Activated effector memory CD4-positive, alpha-beta T cell treated with Interleukin-2 at 50 U/mL for 16 hours (primary cell): ENCODE measurements at regions not wholly inside any gene's neighbourhood (a gene's known extent, or its start where the extent isn't known, plus 50 kb on each side); places are given as distances from the start of the nearest gene placed in this dataset.
A peak's percentile ranks its signal among the peaks of the same experiment; 100 is the strongest.
"Not testable (repeated sequence)": the region's sequence is repeated elsewhere in the genome, so short reads cannot be mapped to it uniquely, and the experiment has no call there.

Experiments
- DNase-seq: peaks from one replicate; pipeline ENCODE4 v3.0.0-alpha.2; 2020

DNA sequence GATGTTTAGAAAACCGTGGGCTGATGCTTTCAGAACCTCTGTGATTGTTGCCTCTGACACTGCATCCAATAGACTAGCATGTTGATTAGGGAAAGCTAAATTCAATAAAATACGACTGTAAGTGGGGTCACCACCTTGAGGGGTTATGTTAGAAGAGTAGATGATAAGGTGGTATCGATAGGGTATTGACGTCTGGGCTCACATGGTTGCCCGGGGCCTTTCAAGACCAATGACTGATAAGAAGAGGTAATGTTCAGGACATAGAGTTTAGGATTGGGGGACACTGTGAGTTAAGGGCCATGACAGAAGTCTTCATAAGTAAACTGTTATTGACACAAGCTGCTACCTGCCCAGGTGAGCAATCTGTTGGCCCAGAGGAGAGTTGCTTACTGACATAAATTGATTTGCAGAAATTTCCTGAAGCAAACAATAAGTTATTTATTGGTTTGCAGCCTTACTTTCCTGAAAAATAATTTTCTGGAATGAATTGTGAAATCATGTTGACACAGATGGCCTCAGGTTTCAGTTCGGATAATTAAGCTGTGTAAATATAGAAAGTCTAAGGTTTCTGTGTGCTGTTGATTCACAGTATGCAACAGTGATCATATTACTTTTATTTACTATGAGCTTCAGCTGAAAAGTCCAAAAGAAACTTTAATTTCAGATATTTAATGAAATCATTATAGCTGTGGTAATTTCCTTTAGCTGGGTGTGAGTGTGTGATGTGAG is 289.9 kb upstream of the PRSS16 start:
- not testable (repeated sequence) for DNase-seq

DNA sequence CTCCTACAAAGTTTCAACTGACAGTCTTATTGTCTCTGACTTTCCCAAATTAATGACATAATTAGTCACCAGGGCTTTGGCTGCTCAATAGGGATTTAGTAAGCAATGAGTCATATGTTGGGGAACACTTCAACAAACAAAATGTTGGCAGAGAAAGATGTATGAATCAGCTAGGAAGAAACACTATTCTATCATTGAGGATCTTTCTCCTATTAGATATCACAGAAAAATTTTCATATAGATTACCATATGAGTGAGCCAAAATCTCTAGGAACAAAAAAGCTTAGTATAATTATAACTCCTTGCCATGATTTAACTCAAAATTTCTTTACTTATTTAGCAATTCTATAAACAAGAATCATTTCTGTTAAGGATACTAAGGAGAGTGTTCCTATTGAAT is 286.3 kb upstream of the PRSS16 start:
- DNase-seq, result not testable (repeated sequence)

DNA sequence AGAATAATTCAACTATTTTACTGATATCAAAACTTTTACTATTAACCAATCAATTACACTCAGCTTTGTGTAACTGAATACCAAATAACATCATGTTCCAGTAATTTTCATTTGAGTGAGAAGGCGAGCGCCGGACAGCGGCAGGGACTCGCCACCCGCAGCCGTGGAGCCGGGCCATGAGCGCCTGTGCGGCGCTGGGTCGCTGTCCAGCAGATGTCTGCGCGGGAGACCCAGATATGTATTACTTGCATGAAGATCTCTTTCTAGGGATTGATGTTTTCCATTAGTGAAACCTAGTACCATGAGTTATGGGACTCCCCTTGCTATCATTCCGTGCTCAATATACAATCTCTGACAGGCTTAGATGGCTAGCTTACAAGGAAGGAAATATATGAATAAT is 245.1 kb upstream of the PRSS16 start:
- no peak for DNase-seq

GRCh38 chr6:27007020-27007419 is 240.5 kb upstream of the PRSS16 start:
- DNase-seq, result no peak

DNA sequence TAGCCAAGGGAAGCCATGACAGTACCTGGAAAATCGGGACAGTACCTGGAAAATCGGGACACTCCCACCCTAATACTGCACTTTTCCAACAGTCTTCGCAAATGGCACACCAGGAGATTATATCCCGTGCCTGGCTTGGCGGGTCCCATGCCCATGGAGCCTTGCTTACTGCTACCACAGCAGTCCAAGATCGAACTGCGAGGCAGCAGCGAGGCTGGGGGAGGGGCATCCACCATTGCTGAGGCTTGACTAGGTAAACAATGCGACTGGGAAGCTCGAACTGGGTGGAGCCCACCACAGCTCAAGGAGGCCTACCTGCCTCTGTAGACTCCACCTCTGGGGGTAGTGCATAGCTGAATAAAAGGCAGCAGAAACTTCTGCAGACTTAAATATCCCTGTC is 238.9 kb upstream of the PRSS16 start:
- DNase-seq, result not testable (repeated sequence)

DNA sequence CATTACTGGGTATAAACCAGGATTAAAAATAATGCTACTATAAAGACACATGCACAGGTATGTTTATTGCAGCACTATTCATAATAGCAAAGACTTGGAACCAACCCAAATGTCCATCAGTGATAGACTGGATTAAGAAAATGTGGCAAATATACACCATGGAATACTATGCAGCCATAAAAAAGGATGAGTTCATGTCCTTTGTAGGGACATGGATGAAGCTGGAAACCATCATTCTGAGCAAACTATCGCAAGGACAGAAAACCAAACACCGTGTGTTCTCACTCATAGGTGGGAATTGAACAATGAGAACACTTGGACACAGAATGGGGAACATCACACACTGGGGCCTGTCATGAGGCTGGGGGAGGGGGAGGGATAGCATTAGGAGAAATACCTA is 233.4 kb upstream of the PRSS16 start:
- DNase-seq, result not testable (repeated sequence)

GRCh38 chr6:27016689-27017088 is 230.8 kb upstream of the PRSS16 start:
- DNase-seq, result no peak

DNA sequence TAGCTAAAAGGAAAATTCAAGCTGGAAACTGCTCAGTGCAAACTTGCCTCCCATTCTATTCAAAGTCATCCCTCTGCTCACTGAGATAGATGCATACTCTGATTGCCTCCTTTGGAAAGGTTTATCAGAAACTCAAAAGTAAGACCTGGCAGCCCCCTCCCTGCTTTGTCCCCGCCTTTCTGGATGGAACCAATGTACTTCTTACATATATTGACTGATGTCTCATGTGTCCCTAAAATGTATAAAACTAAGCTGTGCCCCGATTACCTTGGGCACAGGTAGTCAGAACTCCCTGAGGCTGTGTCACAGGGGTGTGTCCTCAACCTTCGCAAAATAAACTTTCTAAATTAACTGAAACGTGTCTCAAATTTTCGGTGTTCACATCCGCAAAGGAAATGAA is 229.1 kb upstream of the PRSS16 start:
- DNase-seq, result not testable (repeated sequence)

GRCh38 chr6:27019651-27020552 is 227.6 kb upstream of the PRSS16 start:
- DNase-seq, result peak; percentile 4

DNA sequence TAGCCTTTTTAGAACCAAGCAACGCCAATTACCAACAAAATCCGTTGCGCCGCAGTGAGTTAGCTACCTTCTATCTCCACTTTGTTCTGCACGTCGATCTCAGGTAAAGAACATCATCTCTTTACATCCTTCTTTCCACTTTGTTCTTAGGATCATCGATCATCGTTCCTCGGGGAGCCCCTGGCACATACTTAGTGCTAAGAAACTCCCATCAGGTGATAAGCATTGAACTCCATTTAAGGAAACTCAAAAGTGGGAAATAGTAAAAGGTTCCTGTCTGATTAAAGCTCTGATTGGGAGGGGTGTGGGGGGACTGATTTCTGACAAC is 227.0 kb upstream of the PRSS16 start:
- DNase-seq, result no peak

DNA sequence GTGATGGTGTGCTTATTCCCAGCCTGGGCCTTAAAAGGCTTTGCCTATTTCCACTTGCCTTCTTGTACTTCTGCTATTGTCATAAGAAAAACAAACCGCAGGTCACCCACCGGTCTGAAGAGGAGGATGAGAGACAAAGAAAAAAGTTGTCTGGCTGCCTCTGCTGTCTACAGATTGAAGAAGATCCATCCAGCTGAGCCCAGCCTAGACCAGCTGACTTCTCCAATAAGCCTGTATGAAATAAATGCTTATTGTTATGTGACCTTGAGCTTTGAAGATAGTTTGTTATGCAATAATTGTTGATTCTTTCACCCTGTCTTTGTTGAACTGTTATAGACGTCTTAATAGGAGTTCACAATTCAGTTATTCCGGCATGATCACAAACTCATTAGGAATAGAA is 223.8 kb upstream of the PRSS16 start:
- no peak for DNase-seq

DNA sequence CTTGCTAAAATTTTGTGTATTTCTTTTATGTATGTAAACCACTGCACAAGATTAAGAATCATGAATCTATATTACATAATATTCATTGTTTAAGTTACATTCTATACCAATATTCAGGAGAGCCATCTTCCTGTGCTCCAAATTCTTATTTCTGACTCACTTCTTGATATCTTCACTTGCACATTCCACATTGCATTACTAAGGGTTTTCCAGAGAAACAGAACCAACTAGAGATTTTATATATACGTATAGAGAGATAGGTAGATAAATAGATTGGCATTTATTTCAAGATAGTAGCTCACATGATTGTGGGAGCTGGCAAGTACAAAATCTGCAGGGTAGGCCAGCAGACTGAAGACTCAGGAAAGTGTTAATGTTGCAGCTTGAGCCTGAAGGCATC is 222.2 kb upstream of the PRSS16 start:
- DNase-seq, result no peak

DNA sequence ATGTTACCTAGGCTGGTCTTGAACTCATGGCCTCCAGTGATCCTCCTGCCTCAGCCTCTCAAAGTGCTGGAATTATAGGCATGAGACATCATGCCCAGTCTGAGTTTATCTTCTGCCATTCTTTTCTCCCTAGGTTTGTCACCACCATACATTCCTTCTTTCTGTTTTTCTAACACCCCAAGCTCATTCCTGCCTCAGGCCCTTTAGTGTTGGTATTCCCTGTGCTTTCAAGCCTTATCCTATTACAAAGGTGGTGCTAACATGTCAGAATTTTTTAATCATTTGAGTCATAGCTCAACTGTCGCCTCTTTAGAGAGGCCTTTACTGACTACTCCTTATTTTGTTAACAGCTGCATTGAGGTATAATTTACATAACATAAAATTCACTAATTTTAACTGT is 221.1 kb upstream of the PRSS16 start:
- DNase-seq, result no peak

- no peak for DNase-seq
These were observed 216.2 kb upstream of the PRSS16 start for GRCh38 chr6:27031302-27031701.

DNA sequence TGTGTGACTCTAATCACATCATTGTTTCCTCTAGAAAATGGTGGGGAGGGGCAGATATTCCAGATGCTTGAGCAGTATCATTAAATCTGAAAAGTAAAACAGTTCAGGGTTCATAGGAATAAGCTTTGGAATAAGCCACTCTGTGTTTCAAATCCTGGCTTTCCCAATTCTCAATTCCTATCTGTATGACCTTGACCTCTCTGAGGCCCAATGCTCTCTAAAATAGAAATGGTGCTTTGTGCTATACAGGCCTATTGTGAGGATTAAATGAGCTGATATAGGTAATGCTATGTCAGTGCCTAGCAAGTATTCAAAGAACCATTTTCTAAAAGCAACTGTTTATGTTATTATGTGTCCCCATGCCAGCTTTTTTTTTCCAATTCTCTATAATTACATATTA is 209.0 kb upstream of the PRSS16 start:
- DNase-seq, result no peak

- DNase-seq, result no peak
These were observed 207.1 kb upstream of the PRSS16 start for GRCh38 chr6:27040244-27041042.

DNA sequence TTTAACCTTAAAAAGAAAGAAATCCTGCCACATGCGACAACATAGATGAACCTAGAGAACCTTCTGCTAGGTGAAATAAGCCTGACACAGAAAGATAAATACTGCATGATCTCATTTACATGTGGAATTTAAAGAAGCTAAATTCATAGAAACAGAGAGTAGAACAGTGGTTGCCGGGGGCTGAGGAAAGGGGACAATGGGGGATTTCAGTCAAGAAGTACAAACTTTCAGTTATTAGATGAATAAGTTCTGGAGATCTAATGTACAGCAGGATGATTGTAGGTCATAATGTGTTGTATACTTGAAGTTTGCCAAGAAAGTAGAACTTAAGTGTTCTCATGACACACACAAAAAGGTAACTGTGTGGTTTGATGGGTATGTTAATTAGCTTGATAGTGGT is 204.3 kb upstream of the PRSS16 start:
- no peak for DNase-seq

DNA sequence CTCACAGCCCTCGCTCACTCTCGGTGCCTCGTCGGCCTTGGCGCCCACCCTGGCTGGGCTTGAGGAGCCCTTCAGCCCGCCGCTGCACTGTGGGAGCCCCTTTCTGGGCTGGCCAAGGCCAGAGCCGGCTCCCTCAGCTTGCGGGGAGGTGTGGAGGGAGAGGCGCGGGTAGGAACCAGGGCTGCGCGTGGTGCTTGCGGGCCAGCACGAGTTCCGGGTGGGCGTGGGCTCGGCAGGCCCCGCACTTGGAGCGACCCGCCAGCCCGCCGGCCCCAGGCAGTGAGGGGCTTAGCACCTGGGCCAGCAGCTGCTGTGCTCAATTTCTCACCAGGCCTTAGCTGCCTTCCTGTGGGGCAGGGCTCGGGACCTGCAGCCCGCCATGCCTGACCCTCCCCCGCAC is 202.4 kb upstream of the PRSS16 start:
- not testable (repeated sequence) for DNase-seq

- DNase-seq, result not testable (repeated sequence)
These were observed 199.8 kb upstream of the PRSS16 start for GRCh38 chr6:27047725-27048124.

DNA sequence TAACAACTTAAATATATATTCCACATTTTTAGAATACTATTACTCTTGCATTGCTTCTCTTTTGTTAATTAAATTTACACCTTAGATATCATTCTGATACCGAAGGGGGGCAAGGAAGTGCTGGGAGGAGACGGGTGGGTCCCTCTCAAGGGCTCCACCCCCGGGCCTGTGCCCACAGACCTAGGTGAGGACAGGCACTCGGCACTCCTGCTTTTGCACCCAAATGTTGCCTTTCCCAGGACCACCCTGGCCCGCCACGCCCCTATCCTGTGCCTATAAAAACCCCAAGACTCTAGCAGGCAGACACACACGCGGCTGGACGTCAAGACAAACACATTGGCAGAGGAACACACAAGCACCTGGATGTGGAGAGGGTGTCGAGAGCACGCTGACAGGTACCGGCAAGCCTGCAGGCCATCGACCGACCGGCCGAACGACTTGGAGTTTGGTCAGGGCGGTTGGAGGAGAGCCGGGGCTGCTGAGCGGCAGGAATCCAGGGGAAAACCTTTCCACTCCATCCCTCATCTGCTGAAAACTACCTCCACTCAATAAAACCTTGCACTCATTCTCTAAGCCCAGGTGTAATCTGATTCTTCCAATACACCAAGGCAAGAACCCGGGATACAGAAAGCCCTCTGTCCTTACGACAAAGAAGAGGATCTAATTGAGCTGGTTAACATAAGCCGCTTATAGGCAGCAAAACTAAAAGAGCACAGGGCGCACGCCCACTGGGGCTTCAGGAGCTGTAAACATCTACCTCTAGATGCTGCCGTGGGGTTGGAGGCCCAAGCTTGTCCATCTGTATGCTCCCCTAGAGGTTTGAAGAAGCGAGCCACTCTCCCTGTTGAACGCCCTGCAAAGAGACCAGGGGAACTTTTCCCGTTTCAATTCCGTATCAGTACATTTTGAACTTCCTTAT is 197.4 kb upstream of the PRSS16 start:
- DNase-seq, result no peak

- not testable (repeated sequence) for DNase-seq
These were observed 195.3 kb upstream of the PRSS16 start for GRCh38 chr6:27052082-27052730.

DNA sequence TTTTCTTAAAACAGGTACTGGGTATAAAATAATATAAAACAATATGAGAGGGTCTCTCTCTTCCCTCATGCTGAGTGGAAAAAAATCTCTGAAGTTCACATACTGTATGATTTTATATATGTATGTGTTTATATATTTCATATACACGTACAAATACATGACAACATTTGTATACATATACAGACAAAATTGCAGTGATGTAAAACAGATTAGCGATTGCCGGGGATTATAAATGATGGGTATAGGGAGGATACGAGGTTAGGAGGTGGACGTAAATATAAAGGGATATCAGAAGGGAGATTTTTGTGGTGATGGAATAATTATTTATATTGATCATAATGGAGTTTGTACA is 194.8 kb upstream of the PRSS16 start:
- DNase-seq, result no peak
